ENCODE measurements at regions not wholly inside any gene's neighbourhood (a gene's known extent, or its start where the extent isn't known, plus 50 kb on each side); places are given as distances from the start of the nearest gene placed in this dataset.
A peak's percentile ranks its signal among the peaks of the same experiment; 100 is the strongest.

DNA sequence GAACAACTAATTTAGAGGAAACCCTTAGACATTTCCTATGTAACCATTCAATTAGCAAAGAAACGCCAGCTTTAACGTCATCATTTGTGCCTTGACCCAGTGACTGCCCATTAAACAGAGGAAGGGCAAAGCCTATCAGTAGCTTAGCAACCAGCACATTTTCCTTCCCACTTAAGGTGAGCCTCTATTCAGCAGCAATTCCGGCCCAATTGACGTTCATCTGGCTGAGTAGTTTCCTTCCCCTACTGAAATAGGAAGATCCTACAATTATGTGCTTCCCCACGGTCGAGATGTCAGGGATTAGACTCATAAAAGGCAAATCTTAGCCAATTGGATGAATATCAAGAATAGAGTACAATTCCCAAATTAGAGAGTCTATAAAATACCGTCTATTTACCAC lies 482.1 kb upstream of the ADAMTS5 start:
- no peak for DNase-seq

DNA sequence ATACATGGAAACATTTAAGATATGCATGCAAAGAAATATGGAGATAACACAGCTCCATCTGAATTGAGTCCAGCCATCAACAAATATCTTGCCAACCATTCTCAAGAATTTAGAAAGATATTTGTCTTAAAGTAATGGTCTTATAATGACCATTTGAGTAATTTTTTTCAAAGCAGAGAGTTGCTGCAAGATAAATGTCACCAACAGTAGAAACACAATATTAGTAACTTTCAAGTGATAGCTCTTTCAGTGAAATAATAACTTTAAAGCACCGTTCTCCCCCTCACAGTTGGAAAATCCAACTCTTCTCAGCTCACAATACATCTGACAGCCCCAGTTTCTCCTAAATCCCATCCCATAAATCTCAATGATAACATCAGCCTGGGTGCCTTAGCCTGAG lies 481.0 kb upstream of the ADAMTS5 start:
- DNase-seq, result no peak

DNA sequence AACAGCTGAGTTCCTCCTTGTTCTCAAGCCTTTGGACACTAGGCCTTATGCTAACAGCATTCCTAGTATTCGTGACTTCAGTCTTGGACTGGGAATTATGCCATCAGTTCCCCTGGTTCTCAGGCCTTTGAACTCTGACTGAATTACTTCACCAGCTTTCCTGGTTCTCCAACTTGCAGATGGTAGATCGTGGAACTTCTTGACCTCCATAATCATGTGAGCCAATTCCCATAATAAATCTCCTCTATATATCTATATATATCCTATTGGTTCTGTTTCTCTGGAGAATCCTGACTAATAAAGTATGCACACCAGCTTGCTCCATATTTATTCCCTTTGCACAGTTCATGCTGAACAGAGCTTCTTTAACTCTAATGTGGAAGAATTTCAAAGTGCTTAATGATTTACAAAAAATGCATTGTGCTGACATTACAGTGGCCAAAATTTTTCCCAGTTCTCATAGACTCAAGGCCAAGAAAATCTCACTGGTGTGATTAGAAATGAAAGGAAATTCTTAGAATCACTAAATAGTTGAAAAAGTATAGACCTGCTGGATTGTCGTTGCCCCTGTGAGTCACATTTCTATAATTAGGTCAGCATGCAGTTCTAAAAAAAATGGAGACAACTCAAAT lies 462.9 kb upstream of the ADAMTS5 start:
- no peak for DNase-seq

DNA sequence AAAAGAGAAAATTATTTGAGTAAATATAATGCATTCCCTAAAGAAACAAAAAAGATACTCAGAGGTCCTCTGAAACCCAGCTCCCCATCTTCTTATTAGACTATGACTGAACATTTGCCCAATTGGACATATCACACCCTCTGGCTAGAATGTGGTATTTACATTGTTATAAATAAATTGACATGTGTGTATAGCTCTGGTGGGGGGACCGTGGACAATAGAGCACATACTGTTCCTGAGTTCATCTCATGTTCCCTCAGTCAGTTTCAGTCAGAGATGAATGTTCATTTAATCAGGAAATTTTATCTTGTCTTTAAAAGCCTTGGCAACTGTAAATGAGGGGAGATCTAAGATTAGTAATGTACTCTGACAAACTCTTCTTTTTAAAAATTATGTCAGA lies 459.3 kb upstream of the ADAMTS5 start:
- no peak for DNase-seq

DNA sequence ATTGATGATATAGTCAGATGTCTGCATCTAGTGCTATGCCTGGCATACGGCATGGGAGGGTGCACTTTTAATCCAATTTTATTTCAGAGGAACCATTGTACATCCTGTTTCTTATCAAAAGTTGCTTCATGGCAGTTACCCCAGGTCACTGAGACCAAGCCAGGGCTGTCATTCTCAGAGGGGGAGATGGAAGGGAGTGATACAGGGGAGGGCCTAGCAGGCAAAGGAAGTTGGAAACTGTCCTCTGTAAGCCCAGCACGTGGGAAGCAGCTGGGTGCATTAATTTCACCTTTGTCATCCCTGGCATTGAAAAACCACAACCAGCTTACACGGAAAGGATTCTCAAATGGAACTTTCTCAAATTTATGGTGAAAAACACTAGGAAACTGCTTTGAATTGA lies 458.7 kb upstream of the ADAMTS5 start:
- DNase-seq, result no peak

DNA sequence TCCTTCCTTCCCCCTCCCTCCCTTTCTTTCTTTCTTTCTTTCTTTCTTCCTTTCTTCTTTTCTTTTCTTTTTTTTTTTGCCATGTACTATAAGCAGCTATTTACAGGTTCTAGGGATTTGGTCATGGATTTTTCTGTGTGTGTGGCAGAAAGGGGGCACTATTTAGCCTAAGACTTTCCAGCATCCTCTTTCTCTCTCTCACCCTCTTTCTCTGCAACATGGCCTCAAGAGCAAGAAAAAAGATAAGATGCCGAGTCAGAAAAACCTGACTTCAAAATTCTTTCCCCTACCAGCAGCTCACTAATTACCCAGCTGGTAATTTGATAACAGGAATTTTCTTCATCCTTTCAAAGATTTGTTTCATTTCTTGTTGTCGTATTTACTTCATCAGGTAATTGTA lies 458.3 kb upstream of the ADAMTS5 start:
- DNase-seq, result no peak

DNA sequence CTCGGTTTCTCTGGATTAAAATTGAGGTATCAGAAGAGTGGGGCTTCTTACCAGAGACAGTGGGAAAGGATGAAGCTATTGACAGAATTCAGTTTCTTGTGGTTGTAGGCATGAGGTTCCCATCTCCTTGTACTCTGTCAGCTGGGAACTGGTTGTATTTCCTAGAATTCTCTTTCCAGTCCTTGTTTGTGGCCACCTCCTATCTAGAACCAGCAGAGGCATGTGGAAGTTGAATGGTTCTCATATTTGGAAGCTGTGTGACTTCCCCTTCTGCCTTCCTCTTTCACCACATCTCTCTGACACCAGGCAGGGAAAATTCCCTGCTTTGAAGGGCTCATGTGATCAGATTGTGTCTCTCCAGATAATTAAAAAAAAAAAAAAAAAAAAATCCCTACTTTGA lies 457.7 kb upstream of the ADAMTS5 start:
- DNase-seq, result no peak

DNA sequence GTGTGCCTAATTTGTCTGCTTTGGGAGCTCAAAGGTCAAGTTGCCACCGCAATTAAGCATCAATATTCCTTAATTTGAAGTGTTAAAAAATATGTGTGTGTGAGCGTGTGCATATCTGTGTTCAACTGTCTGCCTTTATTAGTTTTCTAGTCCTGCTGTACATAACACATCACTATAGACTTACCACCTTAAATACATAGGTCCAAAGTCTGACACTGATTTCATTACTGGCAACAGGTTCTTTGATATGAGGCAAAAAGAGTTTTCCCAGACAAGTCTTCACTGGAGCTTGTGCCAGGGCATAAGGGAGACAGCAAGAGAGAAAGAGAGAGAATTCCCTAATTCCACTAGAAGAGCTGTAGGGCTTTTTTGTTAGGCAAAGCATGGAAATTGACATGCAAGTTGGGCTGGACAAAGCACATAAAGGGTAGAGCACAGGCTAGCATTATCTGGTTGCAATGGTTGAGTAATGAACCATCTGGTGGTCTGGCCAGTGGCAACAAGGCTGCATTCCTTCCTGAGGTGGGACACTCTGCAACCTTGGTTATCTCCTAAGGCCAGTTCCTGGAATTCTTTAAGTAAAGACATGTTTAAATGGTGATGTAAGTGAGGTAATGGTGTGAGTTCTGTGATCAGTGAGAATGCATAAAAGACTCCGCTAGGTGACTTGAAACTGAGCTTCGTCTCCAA lies 457.2 kb upstream of the ADAMTS5 start:
- no peak for DNase-seq

DNA sequence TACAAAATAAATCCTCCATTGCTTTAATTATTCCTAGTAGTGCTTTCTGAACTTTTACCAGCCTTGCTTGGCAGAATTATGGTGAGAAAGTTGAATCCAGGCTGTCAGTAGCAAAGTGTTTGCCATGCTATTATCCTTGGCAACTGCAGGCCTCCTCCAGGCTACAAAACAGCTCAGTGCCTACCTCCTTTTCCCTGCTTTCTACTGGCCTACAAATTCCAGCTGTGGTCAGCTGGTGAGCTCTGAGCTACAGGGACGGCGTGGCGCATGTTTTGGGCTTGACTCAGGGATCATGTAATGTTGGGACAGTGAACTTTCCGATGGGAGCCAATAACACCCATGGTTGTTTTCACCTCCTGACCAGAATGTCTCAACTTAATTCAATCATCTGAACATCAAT lies 456.1 kb upstream of the ADAMTS5 start:
- no peak for DNase-seq

DNA sequence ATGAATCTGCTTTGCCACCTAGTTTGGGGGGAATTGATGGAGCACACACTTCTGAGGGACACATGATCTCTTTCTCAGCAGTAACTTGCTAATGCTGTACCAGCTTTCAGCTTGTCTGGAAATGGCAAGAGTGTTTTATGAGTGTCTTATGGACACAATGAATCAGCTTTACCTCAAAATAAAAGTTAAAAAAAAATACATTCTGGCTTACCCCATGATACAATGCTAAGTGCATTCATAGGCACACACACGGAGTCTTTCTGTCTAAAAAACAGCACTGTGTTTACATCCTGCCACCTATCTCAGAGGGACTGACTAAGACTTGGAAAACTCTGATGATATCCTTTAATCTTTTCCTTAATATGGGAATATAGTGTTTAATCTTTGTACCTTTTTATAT lies 455.5 kb upstream of the ADAMTS5 start:
- no peak for DNase-seq

DNA sequence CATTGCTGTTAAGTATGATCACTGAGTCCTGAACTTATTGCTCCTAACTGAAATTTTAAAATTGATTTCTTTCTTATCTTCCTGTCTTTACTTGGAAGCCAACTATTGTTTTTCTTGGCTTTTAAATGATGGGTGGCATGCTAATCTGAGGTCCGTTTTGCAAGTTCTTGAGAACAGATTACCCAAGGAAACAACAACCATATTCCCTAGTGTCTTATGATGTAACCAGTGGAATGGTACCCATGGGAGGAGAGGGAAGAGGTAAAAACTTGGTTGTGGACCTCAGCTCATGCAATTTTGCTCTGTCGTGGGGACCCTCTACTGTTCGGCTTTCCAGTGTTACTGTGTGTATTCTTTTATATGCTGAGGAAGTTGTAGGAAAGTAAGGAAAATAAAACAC lies 454.8 kb upstream of the ADAMTS5 start:
- DNase-seq, result no peak

DNA sequence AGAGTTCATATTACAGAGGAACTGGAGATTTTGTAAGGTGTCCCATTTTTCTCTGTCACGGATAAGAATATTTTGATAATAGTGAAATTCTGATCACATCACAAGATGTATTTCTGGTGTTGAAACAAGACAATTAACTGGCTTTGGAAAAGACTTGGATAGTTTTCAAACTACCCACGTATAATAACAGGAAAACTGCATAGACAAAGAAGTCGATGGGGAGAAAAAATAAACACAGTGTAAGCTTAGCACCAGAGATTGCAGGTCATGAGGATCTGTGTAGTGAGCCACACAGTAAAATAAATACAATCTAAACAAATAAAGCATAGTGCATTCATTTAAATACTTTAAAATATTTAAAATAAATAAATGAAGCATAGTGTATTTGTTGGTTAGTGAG lies 452.3 kb upstream of the ADAMTS5 start:
- DNase-seq, result no peak

DNA sequence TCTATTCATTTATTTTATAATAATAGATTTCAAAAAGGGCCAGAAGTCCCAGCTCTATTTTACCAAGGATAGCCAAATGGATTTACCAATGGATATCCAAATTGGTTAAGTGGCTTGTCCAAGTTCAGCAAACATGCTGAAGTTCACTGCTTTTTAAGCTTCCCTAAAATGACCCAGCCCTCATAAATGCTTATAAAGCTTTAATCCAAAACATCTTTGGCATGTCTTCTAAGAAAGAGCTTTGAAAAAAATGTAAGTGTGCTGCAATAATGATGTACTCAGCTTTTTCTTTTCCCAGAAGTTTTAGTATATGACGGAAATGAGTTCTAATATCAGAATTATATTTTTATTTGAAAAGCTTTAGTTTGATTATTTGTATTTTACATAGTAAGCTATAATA lies 451.5 kb upstream of the ADAMTS5 start:
- DNase-seq, result no peak

DNA sequence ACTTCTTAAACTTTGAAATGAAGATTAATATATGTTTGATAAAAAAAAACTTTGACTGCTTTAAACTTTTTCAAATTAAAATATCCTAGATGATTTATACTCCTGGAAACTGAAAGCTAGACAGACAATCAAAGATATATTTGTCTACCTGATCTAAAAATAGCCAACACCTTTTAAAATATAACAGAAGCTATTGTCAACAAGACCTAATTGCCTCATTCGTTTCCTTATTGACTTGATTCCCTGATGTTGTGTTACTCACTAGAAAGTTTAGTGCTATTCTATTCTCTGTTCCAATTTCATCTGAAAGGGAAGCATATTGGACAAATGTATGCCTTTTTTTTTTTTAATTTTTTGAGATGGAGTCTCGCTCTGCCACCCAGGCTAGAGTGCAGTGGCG lies 445.6 kb upstream of the ADAMTS5 start:
- no peak for DNase-seq

DNA sequence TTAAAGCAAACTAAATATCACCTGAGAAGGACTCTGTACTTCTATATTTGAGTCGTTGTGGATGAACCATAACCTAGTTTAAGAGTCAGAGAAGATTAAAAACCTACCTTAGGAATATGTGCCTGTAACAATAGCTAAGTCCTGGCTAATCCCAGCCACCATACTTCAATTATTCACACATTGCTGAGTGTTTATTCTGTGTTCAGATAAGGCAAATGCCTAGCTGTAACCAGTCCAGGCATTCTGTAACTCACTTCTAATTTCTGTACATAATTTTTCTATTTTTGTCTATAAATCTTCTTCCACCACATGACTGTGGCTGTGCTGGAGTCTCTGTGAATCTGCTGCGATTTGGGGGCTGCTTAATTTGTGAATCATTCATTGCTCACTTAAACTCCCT lies 441.9 kb upstream of the ADAMTS5 start:
- DNase-seq, result no peak

DNA sequence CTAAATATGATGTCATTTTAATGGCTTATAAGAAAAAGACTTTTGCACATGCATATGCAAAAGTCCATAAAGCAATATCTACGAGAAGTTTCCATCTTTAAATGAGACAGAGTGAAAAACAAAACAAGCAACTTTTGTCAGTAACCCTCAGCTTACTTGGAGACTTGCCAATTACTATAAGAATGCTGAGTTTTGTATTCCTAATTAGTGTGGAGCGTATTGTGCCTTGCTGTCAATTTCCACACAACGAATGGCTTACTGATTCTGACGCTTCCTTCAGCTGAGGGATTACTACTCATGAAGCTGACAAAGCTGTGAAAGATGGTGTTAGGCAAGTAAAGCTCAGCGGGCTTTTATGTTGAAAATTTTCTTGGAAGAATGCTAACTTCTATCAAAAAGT lies 440.4 kb upstream of the ADAMTS5 start:
- no peak for DNase-seq

DNA sequence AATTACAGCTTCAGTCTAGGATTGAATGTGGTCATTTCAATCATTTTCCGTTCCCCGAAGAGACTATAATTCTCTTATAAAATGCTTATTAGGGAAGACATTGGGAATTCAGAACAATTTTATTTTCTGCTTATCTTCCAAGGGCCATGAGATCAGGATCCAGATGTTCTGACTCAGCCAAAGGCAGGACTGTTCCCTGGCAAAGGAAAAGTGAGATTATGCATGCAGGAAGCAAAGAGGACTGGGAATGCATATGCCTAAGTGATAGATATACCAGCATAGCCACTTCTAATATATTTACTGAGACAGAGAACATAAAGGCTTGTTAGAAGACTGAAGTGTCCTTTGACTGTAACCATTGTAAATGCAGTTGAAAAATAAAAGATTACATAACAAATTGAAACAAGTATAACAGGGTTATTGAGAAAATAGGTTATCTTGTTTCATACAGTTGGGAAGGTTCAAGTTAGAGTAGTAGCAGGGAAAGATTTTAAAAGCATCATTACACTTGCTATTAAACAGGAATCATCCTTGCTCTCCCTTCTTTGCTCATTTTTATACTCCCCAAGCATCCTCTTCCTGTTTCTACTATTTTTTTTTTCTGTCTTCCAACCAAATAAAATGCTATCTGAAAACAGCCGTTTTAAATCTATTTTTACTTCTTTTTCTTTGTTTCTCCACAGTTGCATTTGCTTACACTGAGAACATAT lies 439.6 kb upstream of the ADAMTS5 start:
- DNase-seq, result no peak

DNA sequence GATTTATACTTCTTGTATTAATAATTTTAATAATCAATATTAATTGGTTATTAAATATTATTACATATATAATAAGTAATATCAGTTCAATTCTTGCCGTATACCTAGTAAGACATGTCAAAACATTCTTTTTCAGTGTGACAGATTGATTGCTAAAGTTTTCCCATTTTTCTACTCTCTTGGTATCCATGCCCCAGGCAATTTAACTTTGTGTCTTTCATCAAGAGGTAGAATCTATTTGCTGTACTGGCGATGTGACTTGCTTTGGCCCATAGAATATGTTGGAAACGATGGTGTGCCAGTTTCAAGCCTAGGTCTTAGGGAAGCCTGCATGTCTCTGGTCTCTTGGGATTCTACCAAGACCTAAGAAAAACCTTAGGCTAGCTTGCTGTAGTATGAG lies 436.1 kb upstream of the ADAMTS5 start:
- DNase-seq, result no peak

DNA sequence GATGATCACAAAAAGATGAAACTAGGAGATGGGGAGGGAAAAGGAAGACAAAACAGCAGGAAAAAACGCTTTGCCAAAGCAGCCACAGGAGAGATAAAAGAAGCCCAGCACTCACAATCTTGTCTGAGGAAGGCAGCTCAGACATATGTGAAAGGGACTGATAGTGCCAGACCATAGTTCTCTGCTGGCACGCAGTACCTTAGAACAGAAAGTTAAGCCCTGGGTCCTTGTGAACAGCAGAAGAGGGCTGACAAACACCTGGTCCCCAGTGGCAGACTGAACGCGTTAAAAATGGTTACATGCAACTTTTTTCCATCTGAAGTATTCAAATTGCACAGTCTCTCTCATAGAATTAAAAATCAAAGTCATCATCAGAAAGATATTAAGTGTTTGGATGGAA lies 433.2 kb upstream of the ADAMTS5 start:
- DNase-seq, result no peak

DNA sequence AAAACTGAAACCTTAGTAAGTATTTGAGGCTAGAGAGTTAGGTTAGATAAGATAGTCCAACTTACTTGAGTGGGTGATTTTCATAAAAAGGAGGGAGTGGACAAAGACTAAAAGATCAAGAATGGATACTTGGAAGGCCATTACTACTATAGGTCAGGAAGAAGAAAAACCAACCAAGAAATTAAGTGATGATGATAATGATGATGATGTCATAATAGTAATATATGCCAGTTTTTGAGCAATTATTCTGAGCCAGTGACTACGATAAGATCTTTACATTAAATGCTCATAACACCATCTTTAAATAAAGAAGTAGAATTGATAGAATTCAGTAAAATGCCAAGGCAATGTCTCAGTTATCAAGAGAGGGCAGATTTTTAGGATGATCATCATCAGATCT lies 430.7 kb upstream of the ADAMTS5 start:
- DNase-seq, result no peak

DNA sequence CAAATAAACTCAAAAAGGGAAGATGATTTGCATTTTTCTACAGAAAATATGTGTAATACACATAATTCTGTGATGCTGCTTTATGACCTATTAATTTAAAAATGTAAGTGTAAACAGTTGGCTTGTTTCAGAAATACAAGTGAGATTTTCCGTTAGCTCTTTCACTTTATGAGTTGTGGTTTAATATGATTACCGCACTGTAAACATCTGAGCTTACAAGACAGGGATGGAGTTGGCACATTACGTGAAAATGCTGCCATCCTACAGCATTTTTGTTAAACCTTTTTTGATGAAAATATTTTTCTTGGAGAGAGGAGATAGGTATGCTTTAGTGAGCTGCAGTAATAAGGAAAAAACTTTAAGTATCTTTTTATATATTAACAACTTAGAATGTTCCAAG lies 426.8 kb upstream of the ADAMTS5 start:
- peak; percentile 5 for DNase-seq

DNA sequence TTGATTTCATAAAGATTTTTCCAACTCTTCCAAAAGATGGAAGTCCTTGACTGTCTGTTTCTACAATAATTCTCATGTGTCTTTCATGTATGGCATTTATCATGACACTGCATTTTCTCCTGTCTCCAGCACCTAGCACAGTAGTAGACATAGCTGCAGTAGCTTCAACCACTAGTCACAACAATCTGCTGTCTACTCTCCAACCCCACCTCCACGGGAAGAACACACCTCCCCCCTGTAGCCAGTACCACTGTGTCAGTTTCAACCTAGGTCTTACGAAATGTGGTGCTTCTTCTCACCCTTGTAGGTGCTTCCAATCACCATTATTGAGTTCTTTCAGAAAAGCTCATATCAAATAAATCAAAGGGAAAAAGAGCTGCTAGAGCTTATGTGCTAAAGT lies 425.1 kb upstream of the ADAMTS5 start:
- no peak for DNase-seq

DNA sequence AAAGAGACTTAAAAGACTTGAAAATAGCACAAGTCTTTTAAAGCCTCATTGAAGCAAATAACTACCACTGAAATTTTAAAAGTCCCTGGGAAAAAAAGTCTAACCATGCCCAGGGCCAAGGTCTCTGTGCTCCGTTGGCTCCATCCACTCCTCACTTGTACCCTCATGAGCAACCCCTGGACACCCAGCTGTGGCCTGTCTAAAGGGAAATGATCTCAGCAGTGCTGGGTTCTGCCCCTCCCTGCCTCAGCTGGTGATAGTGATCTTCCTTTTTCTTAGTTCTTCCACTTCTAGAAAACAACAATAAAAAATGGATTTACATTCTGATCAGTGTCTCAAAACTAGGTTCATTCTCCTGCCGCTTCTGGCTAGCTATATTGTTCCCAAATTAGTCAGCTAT lies 423.5 kb upstream of the ADAMTS5 start:
- DNase-seq, result no peak

DNA sequence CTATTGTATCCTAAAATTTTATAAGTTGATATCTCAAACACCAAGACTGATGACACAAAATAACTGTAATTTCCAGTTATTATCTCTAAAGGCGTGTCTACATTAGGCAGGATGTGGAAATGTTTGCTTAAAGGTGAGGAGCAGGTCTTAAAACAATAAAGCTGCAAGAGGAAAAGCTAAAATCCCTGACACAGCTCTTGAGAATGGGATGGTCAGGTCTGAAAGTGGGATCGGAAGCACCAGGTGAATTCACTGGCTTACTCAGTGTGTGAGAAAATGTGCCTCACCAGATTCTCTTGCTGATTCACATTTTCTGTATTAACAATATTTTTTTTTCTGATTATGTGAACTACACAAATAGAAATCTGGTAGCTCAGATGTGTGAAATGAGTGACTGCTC lies 421.9 kb upstream of the ADAMTS5 start:
- no peak for DNase-seq

DNA sequence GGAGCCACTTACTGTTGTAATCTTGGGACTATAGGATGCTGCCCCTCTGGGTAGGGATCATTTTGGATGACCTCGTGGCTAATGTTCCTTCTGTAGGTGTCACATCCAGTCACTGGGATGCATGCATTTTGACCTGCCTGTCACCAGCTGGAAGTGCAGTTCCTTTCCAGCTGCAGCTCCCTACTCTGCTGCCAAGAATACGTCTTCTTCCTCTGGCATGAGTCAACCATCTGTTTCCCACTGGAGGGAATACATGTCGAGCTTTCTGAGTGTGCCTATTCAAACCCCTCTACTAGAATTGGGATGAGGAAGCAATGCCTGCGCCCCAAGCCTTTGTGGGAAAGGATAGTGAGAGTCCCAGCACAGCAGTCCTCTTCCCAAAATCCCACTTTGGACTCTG lies 415.5 kb upstream of the ADAMTS5 start:
- peak; percentile 81 for DNase-seq

All from NCI-H1694 (cell line).